Amygdala (tissue), 56 donors: ENCODE measurements at regions not wholly inside any gene's neighbourhood (a gene's known extent, or its start where the extent isn't known, plus 50 kb on each side); places are given as distances from the start of the nearest gene placed in this dataset.

Experiments used
- DNase-seq, 56 donors: peaks; one replicate each; lab custom pipeline; 2025; lab: John Stamatoyannopoulos, UW

DNA sequence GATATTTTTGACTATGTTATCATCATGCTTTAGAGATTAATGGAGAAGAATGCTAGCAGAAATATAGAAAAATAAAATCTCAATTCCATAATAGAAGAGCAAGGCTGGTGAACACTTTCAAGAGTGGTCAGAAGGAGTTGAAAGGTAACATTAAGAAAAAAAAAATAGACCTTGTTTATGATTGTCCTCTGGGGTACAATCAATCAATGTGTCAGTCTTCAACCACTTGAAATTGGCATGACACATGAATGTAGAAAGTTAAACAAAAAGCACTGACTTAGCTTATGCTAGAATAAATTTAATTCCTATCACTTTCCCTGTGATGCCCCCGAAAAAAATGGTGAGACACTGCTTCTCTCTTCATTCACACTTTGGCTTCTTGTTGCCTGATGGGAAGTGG, 750.3 kb upstream of the ADGRL2 start:
- no peak for DNase-seq

DNA sequence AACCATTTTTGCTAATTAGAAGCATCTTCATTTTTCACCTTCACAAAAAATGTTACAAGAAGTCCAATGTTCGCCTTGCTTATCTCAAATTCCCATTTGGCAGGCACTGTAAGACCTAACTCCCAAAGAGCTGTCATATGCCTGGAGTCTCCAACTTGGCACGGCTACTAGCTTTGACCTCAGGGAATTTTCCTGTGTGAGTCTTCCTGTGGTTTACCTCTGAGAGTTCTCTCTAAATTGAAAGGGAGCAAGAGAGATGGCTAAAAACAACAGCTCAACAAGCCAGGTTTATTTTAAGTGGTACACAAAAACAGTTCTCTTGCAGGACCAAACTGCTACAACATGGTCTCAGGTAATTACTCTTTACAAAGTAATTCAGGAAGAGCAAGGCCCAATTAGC, 756.0 kb upstream of the ADGRL2 start:
- no peak for DNase-seq

DNA sequence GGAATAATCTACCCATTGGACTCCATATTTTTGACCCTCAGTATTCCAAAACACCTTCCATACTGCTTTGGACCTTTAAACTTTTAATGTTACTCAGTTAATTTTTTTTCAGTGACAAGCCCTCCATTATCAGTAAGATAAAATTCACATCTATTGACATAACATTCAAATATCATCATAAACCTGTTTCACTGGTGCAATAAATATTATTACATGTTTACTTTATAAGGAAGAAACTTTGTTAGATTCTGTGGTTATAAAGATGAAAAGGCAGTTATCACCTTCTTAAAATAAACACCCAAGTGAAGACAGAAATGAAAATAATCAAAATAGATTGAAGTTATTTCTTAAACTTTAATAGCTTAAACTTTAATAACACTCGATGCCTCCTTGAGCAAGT, 758.5 kb upstream of the ADGRL2 start:
- no peak for DNase-seq

DNA sequence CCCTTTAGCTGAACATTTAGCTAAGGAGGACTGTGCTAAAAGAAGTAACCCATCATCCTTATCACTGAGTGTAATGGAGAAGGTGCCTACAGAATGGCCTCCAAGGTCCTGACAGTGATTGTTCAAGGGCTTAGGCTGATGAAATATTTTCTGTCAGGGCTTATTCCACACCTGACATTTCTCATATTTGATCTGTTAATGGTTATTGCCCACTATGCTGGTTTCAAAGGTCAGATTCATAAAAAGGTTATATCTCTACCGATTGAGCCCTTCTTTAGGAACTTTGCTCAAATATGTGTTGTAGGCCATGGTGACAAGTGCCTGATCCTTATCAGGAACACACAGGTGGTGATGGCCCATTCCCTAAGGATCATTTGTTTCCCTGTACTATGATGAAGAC, 766.4 kb upstream of the ADGRL2 start:
- DNase-seq: no peak

DNA sequence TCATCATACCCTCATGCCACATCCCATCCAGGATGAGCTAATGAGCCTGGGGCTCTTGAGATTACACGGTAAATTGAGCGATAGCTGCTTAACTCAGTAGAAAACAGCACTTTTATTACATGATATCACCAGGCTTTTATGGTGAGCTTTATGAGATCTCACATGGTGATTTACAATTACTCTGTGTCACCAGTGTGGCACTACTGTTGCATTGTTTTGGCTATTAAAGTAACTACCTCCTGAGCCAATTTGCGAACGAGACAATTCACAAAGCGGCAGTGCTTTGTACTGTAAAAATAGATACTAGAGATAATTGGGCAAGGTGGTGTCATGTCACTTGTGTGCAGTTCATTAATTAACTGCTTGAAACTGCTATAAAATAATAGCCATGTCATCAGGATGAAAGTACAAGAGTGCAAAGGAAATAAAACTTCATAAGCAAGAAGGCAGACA, 767.7 kb upstream of the ADGRL2 start:
- no peak for DNase-seq

DNA sequence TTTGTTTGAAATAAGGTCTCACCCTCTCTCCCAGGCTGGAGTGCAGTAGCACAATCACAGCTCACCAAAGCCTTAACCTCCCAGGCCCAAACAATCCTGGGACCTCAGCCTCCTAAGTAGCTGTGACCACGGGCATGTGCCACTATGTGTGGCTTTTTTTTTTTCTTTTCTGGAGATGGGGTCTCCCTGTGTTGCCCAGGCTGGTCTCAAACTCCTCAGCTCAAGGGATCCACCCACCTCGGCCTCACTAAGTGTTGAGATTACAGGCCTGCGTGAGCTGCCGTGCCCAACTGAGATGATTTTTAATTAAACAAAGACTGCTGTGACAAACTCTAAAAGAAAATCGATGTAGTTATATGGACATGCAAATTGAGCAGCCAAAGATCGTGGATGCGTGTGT, 768.4 kb upstream of the ADGRL2 start:
- DNase-seq: no peak

DNA sequence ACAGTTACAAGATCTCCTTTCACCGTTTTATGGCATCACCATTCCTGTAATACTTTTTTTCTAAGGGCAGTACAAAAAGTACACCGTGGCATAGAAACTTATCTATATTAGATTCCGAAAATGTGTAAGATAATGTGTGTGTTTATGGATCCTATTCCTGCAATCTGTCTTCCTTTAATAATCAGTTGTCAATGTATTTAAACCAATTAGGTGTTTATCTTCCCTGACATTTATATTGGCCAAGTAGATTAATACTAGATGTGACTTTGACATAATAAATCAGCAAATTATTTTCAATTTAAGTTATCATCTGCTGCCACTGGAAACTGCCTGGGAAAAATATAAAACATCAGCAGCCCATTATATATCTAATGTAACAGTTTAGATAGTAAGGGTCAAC, 770.3 kb upstream of the ADGRL2 start:
- no peak for DNase-seq

DNA sequence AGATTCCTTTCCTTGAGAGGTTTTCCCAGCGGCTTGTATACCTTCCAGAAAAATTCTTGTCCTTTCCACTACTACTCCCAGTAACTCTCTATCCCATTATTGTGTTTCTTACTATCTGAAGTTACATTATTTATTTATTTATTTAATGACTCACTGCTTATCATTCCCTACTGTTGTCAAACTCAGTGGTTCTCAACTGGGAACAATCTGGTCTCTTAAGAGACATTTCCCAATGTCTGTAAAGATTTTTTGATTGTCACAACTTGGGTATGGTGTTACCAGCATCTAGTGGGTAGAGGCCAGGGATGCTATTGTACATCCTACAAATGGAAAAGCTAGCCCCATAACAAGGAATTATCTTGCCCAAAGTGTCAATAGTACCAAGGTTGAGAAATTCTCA, 771.5 kb upstream of the ADGRL2 start:
- DNase-seq: no peak

DNA sequence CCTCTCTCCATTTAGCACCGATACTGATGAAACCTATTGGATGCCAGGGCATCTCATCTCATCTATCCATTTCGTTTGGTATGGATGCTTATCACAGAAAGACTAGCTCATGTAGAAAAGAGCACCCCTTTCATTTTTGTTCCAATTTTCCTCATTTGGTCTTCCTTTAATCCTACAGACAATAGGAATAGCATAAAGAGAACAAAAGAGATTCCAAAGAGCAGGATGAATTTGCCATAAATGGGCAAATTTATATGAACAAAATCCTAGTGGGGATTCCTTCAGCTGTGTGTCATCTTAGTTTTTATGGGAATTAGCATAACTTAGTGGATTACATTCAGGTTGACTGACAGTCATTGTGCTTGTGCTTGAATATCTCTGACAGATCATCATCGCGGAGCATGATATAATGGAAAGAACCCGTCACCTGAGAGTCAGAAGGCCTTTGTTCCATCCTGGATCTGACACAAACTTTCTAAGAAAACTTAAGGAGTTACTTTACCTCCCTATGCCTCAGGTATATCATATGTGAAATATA, 777.5 kb upstream of the ADGRL2 start:
- DNase-seq: no peak

DNA sequence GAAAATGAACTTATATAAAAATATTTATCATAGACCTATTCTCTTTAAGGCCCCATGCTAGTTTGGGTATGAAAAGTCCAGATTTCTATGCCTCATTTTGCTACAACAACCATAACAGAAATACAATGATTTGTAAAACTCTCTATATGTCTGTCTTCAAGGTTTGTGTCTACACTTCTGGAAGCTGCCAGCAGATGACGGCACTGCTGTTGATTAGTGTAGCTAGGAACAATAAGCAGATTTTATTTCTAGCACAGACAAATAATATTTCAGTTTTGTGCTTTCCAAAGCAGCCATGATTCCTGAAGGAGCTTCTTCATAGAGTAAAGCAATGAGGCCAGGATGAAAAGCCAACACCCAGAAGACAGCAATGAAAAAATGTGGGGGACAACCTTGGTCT, 779.6 kb upstream of the ADGRL2 start:
- DNase-seq: no peak

DNA sequence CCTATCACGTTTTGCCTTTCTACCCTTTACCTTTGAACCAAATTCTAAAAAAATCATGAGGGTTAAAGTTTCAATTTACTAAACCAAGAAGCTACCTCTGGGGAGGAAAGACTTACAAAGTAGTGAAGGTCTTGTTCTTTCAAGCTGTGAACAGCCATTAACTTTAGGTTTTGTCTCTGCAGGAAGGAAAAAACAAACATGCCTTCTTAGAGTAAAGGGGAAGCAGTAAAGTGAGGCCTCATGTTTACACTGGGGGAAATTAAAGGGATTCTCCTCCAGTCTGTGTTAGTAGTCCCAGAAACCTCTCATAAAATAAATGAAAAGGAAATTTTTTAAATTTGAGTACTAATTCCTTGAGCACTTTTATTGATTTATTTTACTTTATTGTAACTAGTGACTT, 780.2 kb upstream of the ADGRL2 start:
- no peak for DNase-seq

DNA sequence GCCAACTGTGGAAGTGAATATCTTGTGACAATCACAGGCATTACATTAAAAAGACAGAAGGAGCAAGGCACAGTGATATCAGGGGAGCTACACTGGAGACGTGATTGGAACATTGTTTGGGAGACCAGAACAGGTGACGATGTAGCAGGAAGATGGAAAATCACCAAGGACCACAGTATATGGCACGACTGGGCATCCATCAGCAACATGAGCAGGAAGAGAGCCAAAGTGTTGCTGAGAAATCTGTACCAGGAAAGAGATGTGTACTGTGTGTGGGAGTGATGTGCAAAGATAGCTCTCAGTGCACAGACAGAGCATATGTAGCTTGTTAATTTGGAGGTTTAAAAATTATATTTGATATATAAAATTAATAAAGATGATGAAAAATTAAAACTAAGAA, 790.6 kb upstream of the ADGRL2 start:
- peak in 6 of 56 donors; percentile 1 to 11 (median 4) for DNase-seq

DNA sequence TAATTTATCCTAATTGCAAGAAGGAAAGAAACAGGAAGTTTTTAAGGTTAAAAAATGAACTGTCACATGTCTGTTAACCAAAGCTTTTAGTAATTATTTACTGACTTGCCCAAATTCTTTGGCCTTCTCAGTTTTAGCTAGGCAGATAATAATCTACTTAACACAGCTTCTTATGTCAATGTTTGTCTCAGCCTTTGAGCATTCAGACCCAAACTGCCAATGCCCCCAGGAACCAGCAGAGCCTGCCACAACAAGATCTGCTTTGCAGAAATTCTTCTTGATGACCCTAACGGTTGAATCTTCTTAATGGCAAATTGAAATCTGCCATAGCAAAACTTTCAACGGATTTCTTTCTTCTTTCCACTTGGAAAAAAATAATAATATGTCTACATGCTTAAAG, 792.4 kb upstream of the ADGRL2 start:
- DNase-seq: no peak

DNA sequence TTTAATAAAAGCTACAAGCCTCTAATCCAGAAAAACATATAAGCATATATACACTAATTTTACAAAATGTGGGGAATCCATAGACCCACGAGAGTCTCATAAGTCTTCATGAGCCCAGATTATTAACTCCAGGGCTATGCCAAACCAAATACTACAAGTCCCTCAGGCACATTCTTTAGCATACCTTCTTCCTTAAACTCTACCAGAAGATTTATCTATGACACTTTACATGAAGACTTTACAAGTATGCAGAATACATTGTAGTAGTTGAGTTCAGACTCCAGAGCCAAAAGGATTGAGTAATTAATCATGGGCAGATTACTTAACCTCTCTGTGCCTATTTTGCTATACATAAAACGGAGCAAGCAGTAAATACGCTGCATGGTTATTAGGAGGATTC, 793.7 kb upstream of the ADGRL2 start:
- DNase-seq: no peak

DNA sequence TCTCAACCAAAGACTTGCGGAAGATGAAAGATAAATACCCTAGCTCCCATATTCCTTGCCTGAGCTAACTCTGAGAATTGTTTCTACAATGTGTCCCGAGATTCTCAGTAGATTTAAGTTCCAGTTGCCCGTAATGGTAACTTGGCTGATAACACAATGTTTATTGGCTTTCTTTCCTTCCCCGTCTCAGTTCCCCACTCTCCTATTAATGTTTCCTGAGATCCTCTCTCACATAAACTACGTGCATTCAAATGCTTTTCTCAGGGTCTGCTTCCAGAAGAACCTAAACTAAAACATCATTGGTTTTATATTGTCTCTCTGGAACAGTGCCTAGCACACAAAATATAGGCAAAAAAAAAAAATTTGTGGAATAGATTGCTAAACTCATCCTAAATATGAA, 794.2 kb upstream of the ADGRL2 start:
- DNase-seq: no peak

DNA sequence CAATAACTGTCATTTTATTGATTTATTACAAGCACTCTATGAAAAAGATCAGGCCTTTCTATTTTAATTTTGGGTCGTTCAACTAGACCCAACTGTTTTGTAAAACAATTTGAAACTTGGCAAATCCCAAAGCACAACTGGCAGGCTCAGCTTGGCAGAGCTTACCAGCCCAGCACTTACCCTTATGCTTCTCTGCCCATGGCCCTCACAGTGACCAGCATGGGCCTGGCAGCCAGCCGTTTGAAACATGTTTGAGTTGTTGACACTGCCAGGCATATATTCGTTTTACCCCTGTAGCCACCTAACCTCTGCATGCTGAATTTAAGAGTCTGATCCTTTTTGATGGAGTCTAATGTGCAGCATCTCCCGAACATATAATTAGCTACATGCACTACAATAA, 796.7 kb upstream of the ADGRL2 start:
- DNase-seq: peak in 5 of 56 donors; percentile 1 to 22 (median 4)

DNA sequence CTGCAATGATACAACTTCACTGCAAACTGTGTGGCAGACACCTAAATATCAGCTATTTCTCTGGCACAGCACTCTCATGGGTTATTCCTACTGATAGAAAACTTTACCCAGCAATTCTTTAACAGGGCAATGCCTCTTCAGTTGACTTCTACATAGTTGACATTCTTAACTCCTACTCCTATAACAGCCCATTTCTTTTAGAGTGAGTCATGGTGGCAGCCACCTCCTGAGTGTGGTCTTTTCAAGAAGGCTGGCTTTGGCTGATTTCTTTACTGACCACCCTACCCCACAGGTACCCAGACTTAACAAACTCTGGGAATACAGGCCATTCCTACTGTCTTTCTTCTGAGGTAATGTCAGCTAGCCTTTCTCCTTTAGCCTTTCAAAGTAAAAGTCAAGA, 805.8 kb upstream of the ADGRL2 start:
- DNase-seq: no peak

DNA sequence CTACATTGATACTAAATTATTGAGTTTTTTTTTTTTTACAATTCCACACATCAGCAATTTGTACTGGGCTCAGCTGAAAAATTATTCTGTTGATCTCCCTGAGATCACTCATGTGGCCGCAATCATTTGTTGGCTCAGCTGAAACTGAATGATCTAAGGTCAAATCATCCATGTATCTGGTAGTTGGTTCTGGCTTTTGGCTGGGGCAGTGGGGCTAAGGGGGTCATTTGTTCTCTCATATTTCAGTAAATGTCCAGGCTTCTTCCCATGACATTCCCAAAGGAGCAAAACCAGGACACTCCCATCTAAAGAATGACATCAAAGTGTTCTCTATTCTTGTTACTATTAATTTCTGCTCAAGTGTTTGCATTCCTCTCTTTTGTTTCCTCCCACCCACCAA, 806.7 kb upstream of the ADGRL2 start:
- DNase-seq: no peak

DNA sequence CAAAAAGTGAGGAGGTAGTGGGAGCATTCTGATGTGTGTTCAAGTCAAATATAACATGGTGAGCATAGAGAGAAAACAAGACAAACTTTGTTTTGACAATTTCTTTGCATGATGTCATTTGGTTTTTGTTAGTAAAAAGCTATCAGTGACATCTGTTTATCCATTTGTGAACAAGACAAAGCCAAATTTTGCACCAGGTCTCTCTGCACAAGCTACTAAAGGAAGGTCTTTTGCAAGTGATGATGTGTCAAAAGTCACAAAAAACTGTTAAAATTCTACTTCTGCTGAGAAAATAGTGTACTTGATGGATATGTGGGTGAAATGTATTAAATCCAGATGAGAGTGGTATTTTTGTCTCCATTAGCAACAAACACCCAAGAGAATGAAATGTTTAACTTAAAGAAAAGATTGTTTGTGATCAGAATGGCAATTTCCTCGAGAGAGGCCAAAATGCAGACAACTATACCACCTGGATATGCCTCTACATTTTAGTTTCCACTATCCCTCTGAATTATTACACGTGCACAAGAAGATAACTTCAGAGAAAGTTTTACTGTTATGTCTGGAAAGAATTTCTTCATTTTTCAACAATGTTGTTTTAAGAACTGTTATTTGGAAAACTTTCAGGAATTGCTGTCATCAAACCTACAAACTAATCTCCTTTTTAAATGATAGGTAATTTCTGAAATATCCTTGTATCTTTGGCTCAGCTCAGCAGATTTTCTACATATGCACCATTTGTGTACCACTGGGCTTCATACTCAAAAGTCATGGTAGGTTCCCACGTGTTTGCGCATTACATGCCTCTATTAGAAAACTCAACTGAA, 807.4 kb upstream of the ADGRL2 start:
- no peak for DNase-seq

DNA sequence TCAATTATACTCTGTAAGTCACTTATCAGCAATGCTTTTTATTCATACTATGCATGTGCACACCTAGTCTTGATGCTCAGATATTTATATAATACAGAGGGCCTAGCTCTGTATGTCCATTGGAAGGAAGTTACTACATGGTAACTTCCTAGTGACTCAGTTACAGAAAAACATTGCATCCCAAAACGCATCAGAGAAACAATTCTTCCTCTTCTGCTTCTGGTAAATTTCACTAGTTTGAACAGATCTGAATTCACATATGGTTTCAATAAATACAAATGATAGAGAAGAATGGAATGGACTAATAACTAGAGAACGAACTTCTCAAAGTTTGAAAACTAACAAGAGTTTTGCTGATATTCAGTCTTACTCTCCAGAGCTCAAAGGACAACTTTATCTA, 811.3 kb upstream of the ADGRL2 start:
- no peak for DNase-seq

DNA sequence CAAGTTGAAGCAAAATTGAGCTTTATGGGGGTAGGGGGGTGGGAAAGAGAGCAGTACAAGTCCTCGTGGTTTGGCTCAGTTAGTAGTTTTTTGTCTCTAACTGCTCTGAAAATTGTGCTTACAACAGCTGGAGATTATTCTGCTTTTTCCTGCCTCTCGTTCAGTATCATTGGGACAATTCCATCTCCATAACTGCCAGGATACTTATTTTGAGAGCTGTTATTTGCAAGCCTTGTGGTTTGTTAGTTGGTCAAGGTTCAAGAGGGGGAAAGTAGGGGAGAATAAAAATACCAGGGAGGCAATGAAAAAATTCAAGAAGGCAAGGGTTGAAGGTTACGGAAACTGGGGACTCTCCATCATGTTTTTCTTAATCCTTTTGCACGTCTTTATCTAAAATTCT, 811.8 kb upstream of the ADGRL2 start:
- DNase-seq: no peak

DNA sequence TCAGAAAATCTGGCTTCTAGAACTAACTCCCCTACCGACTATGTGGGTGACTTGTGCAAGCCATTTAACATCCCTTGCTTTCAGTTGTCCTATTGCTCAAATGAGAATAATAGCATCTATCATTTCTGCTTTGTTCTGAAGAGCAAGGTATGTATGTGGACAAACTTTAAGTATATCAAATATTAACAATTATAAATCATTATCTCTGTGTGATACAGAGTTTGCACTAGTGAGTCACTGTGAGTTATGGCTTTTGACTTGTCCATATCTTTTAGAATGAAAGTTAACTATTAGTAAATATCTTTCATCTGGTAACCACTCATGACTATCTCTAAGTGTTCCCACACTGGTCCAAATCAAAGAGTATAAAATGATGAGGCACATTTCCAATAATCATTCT, 812.9 kb upstream of the ADGRL2 start:
- no peak for DNase-seq

DNA sequence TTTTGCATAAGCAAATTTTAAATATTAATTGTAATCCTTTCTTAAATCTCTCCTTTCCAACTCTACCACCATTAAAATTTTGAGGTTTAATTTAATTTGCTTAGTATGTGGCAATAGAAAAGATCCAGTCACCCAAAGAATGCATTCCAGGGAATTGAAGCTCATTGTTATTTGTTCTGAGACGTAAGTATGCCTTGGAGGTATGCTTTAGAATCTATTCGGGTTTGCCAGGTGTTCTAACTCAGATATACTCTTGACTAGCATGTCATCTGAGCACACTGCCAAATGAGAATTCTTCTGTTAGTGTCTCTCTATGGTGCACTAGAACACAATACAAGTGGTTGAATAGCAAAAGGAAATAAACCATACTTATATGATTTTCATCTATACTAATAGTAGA, 813.6 kb upstream of the ADGRL2 start:
- DNase-seq: no peak
